AG10803 (cell line): ENCODE measurements at regions not wholly inside any gene's neighbourhood (a gene's known extent, or its start where the extent isn't known, plus 50 kb on each side); places are given as distances from the start of the nearest gene placed in this dataset.
"Not testable (repeated sequence)": the region's sequence is repeated elsewhere in the genome, so short reads cannot be mapped to it uniquely, and the experiment has no call there.

Experiments
- DNase-seq: peaks from one replicate; pipeline ENCODE4 v3.0.0; 2010; ENCODE audit warnings: low read depth
- H3K4me3 ChIP-seq: 2 replicates; pipeline ENCODE4 v1.5.1; 2011; ENCODE audit warnings: mild to moderate bottlenecking, low read length, control low read depth
- CTCF ChIP-seq: conservative IDR thresholded peaks from 2 replicates; pipeline ENCODE4 v1.5.1; 2011; ENCODE audit warnings: mild to moderate bottlenecking, low read length, control low read depth, inconsistent platforms

GRCh38 chr5:161002571-161003074 is 150.6 kb upstream of the ATP10B start:
- no peak for DNase-seq
- no peak for TF ChIP-seq CTCF
- no peak overlapping the region for H3K4me3 ChIP-seq

- DNase-seq, result no peak
- no peak overlapping the region for H3K4me3 ChIP-seq
- TF ChIP-seq CTCF, result no peak
Observed at GRCh38 chr5:161001604-161002003, 149.6 kb upstream of the ATP10B start.

- not testable (repeated sequence) for DNase-seq, H3K4me3 ChIP-seq
Observed at GRCh38 chr5:161001142-161001541, 149.1 kb upstream of the ATP10B start.

GRCh38 chr5:160991205-160991604 is 139.2 kb upstream of the ATP10B start:
- no peak for DNase-seq
- H3K4me3 ChIP-seq, result no peak overlapping the region
- TF ChIP-seq CTCF, result no peak

- TF ChIP-seq CTCF, result no peak
- no peak for DNase-seq
- H3K4me3 ChIP-seq, result no peak overlapping the region
Observed at GRCh38 chr5:160979385-160979784, 127.4 kb upstream of the ATP10B start.

- TF ChIP-seq CTCF, result no peak
- no peak overlapping the region for H3K4me3 ChIP-seq
- no peak for DNase-seq
Observed at GRCh38 chr5:160978944-160979343, 126.9 kb upstream of the ATP10B start.

- no peak overlapping the region for H3K4me3 ChIP-seq
- no peak for DNase-seq
- no peak for TF ChIP-seq CTCF
Observed at GRCh38 chr5:160976181-160976580, 124.2 kb upstream of the ATP10B start.
